MM.1S (cell line): ENCODE measurements at regions not wholly inside any gene's neighbourhood (a gene's known extent, or its start where the extent isn't known, plus 50 kb on each side); places are given as distances from the start of the nearest gene placed in this dataset.

Experiments used
- DNase-seq: peaks from one replicate; pipeline ENCODE4 v3.0.0-alpha.2; 2015
- H2AFZ ChIP-seq: fragments of 300-600 bp; sonication (generic); 2 replicates; pipeline ENCODE4 v1.6.0; 2016; ENCODE audit warnings: antibody characterized with exemption, low read length
- H3F3A ChIP-seq: fragments of 300-600 bp; sonication (generic); 2 replicates; pipeline ENCODE4 v1.6.1; 2016; ENCODE audit warnings: mild to moderate bottlenecking, antibody characterized with exemption, low read length, moderate library complexity, mixed read lengths; ENCODE audit not compliant: insufficient read depth
- H3K27ac ChIP-seq: fragments of 300-600 bp; sonication (generic); 2 replicates; pipeline ENCODE4 v1.5.1; 2016; ENCODE audit warnings: mild to moderate bottlenecking, low read length
- H3K27me3 ChIP-seq: fragments of 300-600 bp; sonication (generic); replicated peaks from 2 replicates; pipeline ENCODE4 v1.6.0; 2016; ENCODE audit warnings: low read length; ENCODE audit not compliant: insufficient read depth
- H3K36me3 ChIP-seq: fragments of 300-600 bp; sonication (generic); replicated peaks from 2 replicates; pipeline ENCODE4 v1.6.1; 2016; ENCODE audit warnings: mild to moderate bottlenecking, low read length, mixed read lengths; ENCODE audit not compliant: insufficient read depth
- H3K4me1 ChIP-seq: fragments of 300-600 bp; sonication (generic); 2 replicates; pipeline ENCODE4 v1.6.1; 2016; ENCODE audit warnings: low read length, mixed read lengths
- H3K4me2 ChIP-seq: fragments of 300-600 bp; sonication (generic); 2 replicates; pipeline ENCODE4 v1.6.0; 2016; ENCODE audit warnings: low read depth, low read length
- H3K4me3 ChIP-seq: fragments of 300-600 bp; sonication (generic); 2 replicates; pipeline ENCODE4 v1.5.1; 2016; ENCODE audit warnings: low read length, mixed read lengths
- H3K79me2 ChIP-seq: fragments of 300-600 bp; sonication (generic); 2 replicates; pipeline ENCODE4 v1.6.1; 2016; ENCODE audit warnings: mixed run types, low read length, mixed read lengths
- H3K9ac ChIP-seq: fragments of 300-600 bp; sonication (generic); 2 replicates; pipeline ENCODE4 v1.6.1; 2016; ENCODE audit warnings: low read length, mixed read lengths
- H3K9me2 ChIP-seq: fragments of 300-600 bp; sonication (generic); replicated peaks from 2 replicates; pipeline ENCODE4 v1.6.1; 2016; ENCODE audit warnings: mild to moderate bottlenecking, low read length, mixed read lengths; ENCODE audit not compliant: insufficient read depth
- H3K9me3 ChIP-seq: fragments of 300-600 bp; sonication (generic); replicated peaks from 2 replicates; pipeline ENCODE4 v1.6.1; 2016; ENCODE audit warnings: mild to moderate bottlenecking, low read length, mixed read lengths; ENCODE audit not compliant: insufficient read depth
- H4K20me1 ChIP-seq: fragments of 300-600 bp; sonication (generic); 2 replicates; pipeline ENCODE4 v1.6.1; 2016; ENCODE audit warnings: mild to moderate bottlenecking, low read length, moderate library complexity, mixed read lengths; ENCODE audit not compliant: insufficient read depth
- CTCF ChIP-seq: fragments of 300-600 bp; sonication (generic); IDR thresholded peaks from 2 replicates; pipeline ENCODE4 v1.5.1; 2016; ENCODE audit warnings: antibody characterized with exemption, low read length, mixed read lengths
- EZH2 ChIP-seq: fragments of 300-600 bp; sonication (generic); optimal IDR thresholded peaks from 2 replicates; pipeline ENCODE3; 2017; ENCODE audit warnings: low read depth, mild to moderate bottlenecking, antibody characterized with exemption, low read length, mixed read lengths
- EZH2phosphoT487 ChIP-seq: fragments of 300-600 bp; sonication (generic); IDR thresholded peaks from 2 replicates; pipeline ENCODE4 v1.6.1; 2018; ENCODE audit warnings: antibody characterized with exemption, low read length

GRCh38 chr17:79485991-79486390, 124.9 kb downstream of the RBFOX3 start:
- no peak for DNase-seq
- Histone ChIP-seq H3K9me3 (no peaks in the 10 kb centered on the region), H3K4me2 (no peak overlapping the region), H3K27ac (no peak overlapping the region), H3K4me1 (no peaks in the 10 kb centered on the region), H2AFZ (no peak overlapping the region), H3K27me3 (peaks cover 92% of the 10 kb centered on the region), H4K20me1 (no peaks in the 10 kb centered on the region), H3K79me2 (no peaks in the 10 kb centered on the region), H3F3A (no peaks in the 10 kb centered on the region), H3K36me3 (no peaks in the 10 kb centered on the region), H3K9ac (no peak overlapping the region), H3K4me3 (no peak overlapping the region), H3K9me2 (no peaks in the 10 kb centered on the region)
- no peak for TF ChIP-seq EZH2phosphoT487
- no peak for TF ChIP-seq CTCF
- no peak for TF ChIP-seq EZH2

- H3F3A ChIP-seq: no peaks in the 10 kb centered on the region
- no peak overlapping the region for H3K27ac ChIP-seq
- no peak overlapping the region for H3K4me2 ChIP-seq
- no peak for TF ChIP-seq EZH2phosphoT487
- TF ChIP-seq EZH2: no peak
- no peak for TF ChIP-seq CTCF
- no peaks in the 10 kb centered on the region for H3K79me2 ChIP-seq
- H4K20me1 ChIP-seq: no peaks in the 10 kb centered on the region
- no peaks in the 10 kb centered on the region for H3K9me2 ChIP-seq
- H3K4me1 ChIP-seq: no peaks in the 10 kb centered on the region
- H3K9ac ChIP-seq: no peak overlapping the region
- H3K4me3 ChIP-seq: no peak overlapping the region
- no peaks in the 10 kb centered on the region for H3K9me3 ChIP-seq
- H3K27me3 ChIP-seq: peaks cover 94% of the 10 kb centered on the region
- no peak for DNase-seq
- no peak overlapping the region for H2AFZ ChIP-seq
- no peaks in the 10 kb centered on the region for H3K36me3 ChIP-seq
Observed at GRCh38 chr17:79485419-79485985, 125.3 kb downstream of the RBFOX3 start.

- DNase-seq: no peak
- Histone ChIP-seq H3K4me3 (no peak overlapping the region), H3K4me1 (no peaks in the 10 kb centered on the region), H3K9me2 (no peaks in the 10 kb centered on the region), H3K79me2 (no peaks in the 10 kb centered on the region), H3K9ac (no peak overlapping the region), H3K9me3 (no peaks in the 10 kb centered on the region), H3F3A (no peaks in the 10 kb centered on the region), H3K36me3 (no peaks in the 10 kb centered on the region), H4K20me1 (no peaks in the 10 kb centered on the region), H3K27me3 (peaks cover 92% of the 10 kb centered on the region), H3K27ac (no peak overlapping the region), H3K4me2 (no peak overlapping the region), H2AFZ (no peak overlapping the region)
- no peak for TF ChIP-seq CTCF
- TF ChIP-seq EZH2phosphoT487: no peak
- TF ChIP-seq EZH2: no peak
Observed at GRCh38 chr17:79484600-79485418, 126.0 kb downstream of the RBFOX3 start.
